ENCODE measurements at regions not wholly inside any gene's neighbourhood (a gene's known extent, or its start where the extent isn't known, plus 50 kb on each side); places are given as distances from the start of the nearest gene placed in this dataset.

- no peak for DNase-seq (ENCODE audit: low spot score)
These were observed 368.8 kb downstream of the ADRA2A start for GRCh38 chr10:111445667-111446066.

- no peak for DNase-seq (ENCODE audit: low spot score)
These were observed 370.1 kb downstream of the ADRA2A start for GRCh38 chr10:111446966-111447365.

GRCh38 chr10:111452153-111452552, 375.3 kb downstream of the ADRA2A start:
- no peak for DNase-seq (ENCODE audit: low spot score)

GRCh38 chr10:111455776-111456426, 379.1 kb downstream of the ADRA2A start:
- DNase-seq (ENCODE audit: low spot score), result no peak

GRCh38 chr10:111458256-111458655, 381.4 kb downstream of the ADRA2A start:
- DNase-seq (ENCODE audit: low spot score), result no peak

- no peak for DNase-seq (ENCODE audit: low spot score)
These were observed 383.1 kb downstream of the ADRA2A start for GRCh38 chr10:111459967-111460366.

- no peak for DNase-seq (ENCODE audit: low spot score)
These were observed 395.6 kb downstream of the ADRA2A start for GRCh38 chr10:111472445-111472844.

GRCh38 chr10:111473361-111473760, 396.5 kb downstream of the ADRA2A start:
- DNase-seq (ENCODE audit: low spot score), result no peak

- no peak for DNase-seq (ENCODE audit: low spot score)
These were observed 398.0 kb downstream of the ADRA2A start for GRCh38 chr10:111474786-111475185.

- DNase-seq (ENCODE audit: low spot score), result peak; percentile 8
These were observed 398.9 kb downstream of the ADRA2A start for GRCh38 chr10:111475720-111476119.

GRCh38 chr10:111478651-111479050, 401.8 kb downstream of the ADRA2A start:
- no peak for DNase-seq (ENCODE audit: low spot score)

- no peak for DNase-seq (ENCODE audit: low spot score)
These were observed 403.1 kb downstream of the ADRA2A start for GRCh38 chr10:111479966-111480365.

- no peak for DNase-seq (ENCODE audit: low spot score)
These were observed 404.5 kb downstream of the ADRA2A start for GRCh38 chr10:111481261-111481826.

GRCh38 chr10:111481866-111482265, 405.0 kb downstream of the ADRA2A start:
- no peak for DNase-seq (ENCODE audit: low spot score)

GRCh38 chr10:111482621-111483216, 405.9 kb downstream of the ADRA2A start:
- no peak for DNase-seq (ENCODE audit: low spot score)

- DNase-seq (ENCODE audit: low spot score), result no peak
These were observed 408.9 kb downstream of the ADRA2A start for GRCh38 chr10:111485767-111486166.

- no peak for DNase-seq (ENCODE audit: low spot score)
These were observed 409.5 kb downstream of the ADRA2A start for GRCh38 chr10:111486346-111486745.

GRCh38 chr10:111488668-111489067, 411.8 kb downstream of the ADRA2A start:
- DNase-seq (ENCODE audit: low spot score), result no peak

GRCh38 chr10:111491154-111491553, 414.3 kb downstream of the ADRA2A start:
- no peak for DNase-seq (ENCODE audit: low spot score)

GRCh38 chr10:111493024-111493625, 416.3 kb downstream of the ADRA2A start:
- DNase-seq (ENCODE audit: low spot score), result no peak

GRCh38 chr10:111498560-111498959, 421.7 kb downstream of the ADRA2A start:
- no peak for DNase-seq (ENCODE audit: low spot score)

- no peak for DNase-seq (ENCODE audit: low spot score)
These were observed 427.5 kb downstream of the ADRA2A start for GRCh38 chr10:111504376-111504775.
